Kidney (tissue), 13 donors: ENCODE measurements at regions not wholly inside any gene's neighbourhood (a gene's known extent, or its start where the extent isn't known, plus 50 kb on each side); places are given as distances from the start of the nearest gene placed in this dataset.

ENCODE experiments used
- DNase-seq, 5 donors: peaks; one replicate each; pipeline ENCODE4 v3.0.0-alpha.2; 2013 to 2020
- FAIRE-seq: peaks from 2 replicates; lab custom pipeline; 2012; peaks lifted over from hg19 to GRCh38; lab: Jason Lieb, UNC
- H3K27ac ChIP-seq, 2 donors: one replicate each; pipeline ENCODE4 v1.7.0; 2013; ENCODE audit warnings: low read depth in 2 of 2, low read length in 2 of 2, inconsistent platforms in 1 of 2
- H3K27me3 ChIP-seq: one replicate; pipeline ENCODE4 v1.7.1; 2013; ENCODE audit warnings: low read length, inconsistent platforms; ENCODE audit not compliant: control insufficient read depth, insufficient read depth
- H3K36me3 ChIP-seq, 3 donors: one replicate each; pipeline versions ENCODE4 v1.7.0 to v1.7.1; 2013; ENCODE audit warnings: low read length in 3 of 3, control low read depth in 1 of 3, inconsistent platforms in 1 of 3; ENCODE audit not compliant: insufficient read depth in 3 of 3, control insufficient read depth in 2 of 3
- H3K4me1 ChIP-seq, 3 donors: one replicate each; pipeline versions ENCODE4 v1.7.0 to v1.7.1; 2013; ENCODE audit warnings: low read length in 3 of 3, inconsistent platforms in 1 of 3, low read depth in 1 of 3; ENCODE audit not compliant: control insufficient read depth in 2 of 3, insufficient read depth in 2 of 3
- H3K4me3 ChIP-seq, 3 donors: one replicate each; pipeline versions ENCODE4 v1.7.0 to v1.8.1; 2013; ENCODE audit warnings: low read length in 3 of 3, control low read depth in 1 of 3, inconsistent platforms in 1 of 3
- H3K9ac ChIP-seq, 3 donors: one replicate each; pipeline versions ENCODE4 v1.7.0 to v1.7.1; 2013; ENCODE audit warnings: low read length in 3 of 3, control low read depth in 1 of 3, inconsistent platforms in 1 of 3
- H3K9me3 ChIP-seq, 3 donors: one replicate each; pipeline versions ENCODE4 v1.7.0 to v1.7.1; 2013; ENCODE audit warnings: low read length in 3 of 3, control low read depth in 1 of 3, inconsistent platforms in 1 of 3; ENCODE audit not compliant: control insufficient read depth in 2 of 3, insufficient read depth in 1 of 3
- CTCF ChIP-seq: IDR thresholded peaks from 3 replicates; pipeline ENCODE4 v1.5.1; 2012; ENCODE audit warnings: mild to moderate bottlenecking, moderate library complexity, borderline replicate concordance; ENCODE audit not compliant: insufficient read depth; ENCODE audit errors: extremely low read depth
- intact Hi-C: fragments of 100-400 bp; cut with DNase I; formaldehyde crosslinking; loops from one replicate; pipeline ENCODE4 v1.11.1; 2022
- donor health status: control.
- donor health status: control.
- donor health status: control.
- donor health status: control.
- donor health status: control.
- donor health status: DM: yes; HTN: yes; CAD: no.
- donor health status: Normal renal cell carcinoma (clear cell type).

GRCh38 chr1:239558991-239559390 lies 172.6 kb downstream of the CHRM3 start:
- Histone ChIP-seq H3K4me1 (no peaks in the 10 kb centered on the region), H3K27me3 (no peaks in the 10 kb centered on the region), H3K9ac (no peak overlapping the region), H3K4me3 (no peak overlapping the region), H3K27ac (no peak overlapping the region), H3K36me3 (no peaks in the 10 kb centered on the region), H3K9me3 (no peaks in the 10 kb centered on the region)
- intact Hi-C loops: no loop called here
- DNase-seq (peak in 1 of 5 donors; percentile 46), FAIRE-seq (no peak)
- no peak for TF ChIP-seq CTCF

- no peaks in the 10 kb centered on the region for H3K36me3 ChIP-seq
- intact Hi-C loops: no loop called here
- H3K27me3 ChIP-seq: no peaks in the 10 kb centered on the region
- H3K9ac ChIP-seq: no peak overlapping the region
- H3K4me1 ChIP-seq: no peaks in the 10 kb centered on the region
- no peak for FAIRE-seq
- H3K27ac ChIP-seq: no peak overlapping the region
- H3K4me3 ChIP-seq: no peak overlapping the region
- H3K9me3 ChIP-seq: no peaks in the 10 kb centered on the region
- no peak for TF ChIP-seq CTCF
- no peak for DNase-seq
Observed at GRCh38 chr1:239560921-239561320, 174.6 kb downstream of the CHRM3 start.

- Histone ChIP-seq H3K9me3 (no peaks in the 10 kb centered on the region), H3K27ac (no peak overlapping the region), H3K36me3 (no peaks in the 10 kb centered on the region), H3K27me3 (no peaks in the 10 kb centered on the region), H3K4me3 (no peak overlapping the region), H3K4me1 (no peaks in the 10 kb centered on the region), H3K9ac (no peak overlapping the region)
- no peak for TF ChIP-seq CTCF
- FAIRE-seq: no peak
- no peak for DNase-seq
- intact Hi-C loops: no loop called here
Observed at GRCh38 chr1:239562095-239562494, 175.7 kb downstream of the CHRM3 start.

GRCh38 chr1:239563681-239564080 lies 177.3 kb downstream of the CHRM3 start:
- DNase-seq (peak in 2 of 5 donors; percentile 40 to 63), FAIRE-seq (no peak)
- Histone ChIP-seq H3K4me1 (no peaks in the 10 kb centered on the region), H3K36me3 (no peaks in the 10 kb centered on the region), H3K9me3 (no peaks in the 10 kb centered on the region), H3K27me3 (no peaks in the 10 kb centered on the region), H3K27ac (no peak overlapping the region), H3K4me3 (no peak overlapping the region), H3K9ac (no peak overlapping the region)
- no peak for TF ChIP-seq CTCF
- intact Hi-C loops: no loop called here
